Parathyroid adenoma (tissue), 2 donors: ENCODE measurements at regions not wholly inside any gene's neighbourhood (a gene's known extent, or its start where the extent isn't known, plus 50 kb on each side); places are given as distances from the start of the nearest gene placed in this dataset.

Experiments used
- H2AFZ ChIP-seq: fragments of 300-600 bp; sonication (generic); one replicate; pipeline ENCODE4 v1.7.0; 2017; ENCODE audit warnings: antibody characterized with exemption, mild to moderate bottlenecking
- H3K27ac ChIP-seq: fragments of 300-600 bp; sonication (generic); one replicate; pipeline ENCODE4 v1.7.0; 2017
- H3K27me3 ChIP-seq: fragments of 300-600 bp; sonication (generic); one replicate; pipeline ENCODE4 v1.7.0; 2017; ENCODE audit warnings: low read length; ENCODE audit not compliant: control insufficient read depth, insufficient read depth
- H3K36me3 ChIP-seq: fragments of 300-600 bp; sonication (generic); one replicate; pipeline ENCODE4 v1.7.0; 2017; ENCODE audit warnings: low read length; ENCODE audit not compliant: control insufficient read depth, insufficient read depth
- H3K4me1 ChIP-seq: fragments of 300-600 bp; sonication (generic); one replicate; pipeline ENCODE4 v1.7.0; 2017; ENCODE audit warnings: control low read depth
- H3K4me2 ChIP-seq: fragments of 300-600 bp; sonication (generic); one replicate; pipeline ENCODE4 v1.7.0; 2017; ENCODE audit warnings: low read length
- H3K4me3 ChIP-seq: fragments of 300-600 bp; sonication (generic); one replicate; pipeline ENCODE4 v1.7.0; 2017; ENCODE audit warnings: low read depth, low read length
- H3K79me2 ChIP-seq: fragments of 300-600 bp; sonication (generic); one replicate; pipeline ENCODE4 v1.7.0; 2017; ENCODE audit warnings: control low read depth
- H3K9ac ChIP-seq: fragments of 300-600 bp; sonication (generic); one replicate; pipeline ENCODE4 v1.7.0; 2017; ENCODE audit warnings: mild to moderate bottlenecking
- H3K9me3 ChIP-seq: fragments of 300-600 bp; sonication (generic); one replicate; pipeline ENCODE4 v1.7.0; 2017; ENCODE audit warnings: low read length; ENCODE audit not compliant: control insufficient read depth
- TF ChIP-seq, protein P1 (sequence below): fragments of 300-600 bp; sonication (generic); IDR thresholded peaks from one replicate; pipeline ENCODE4 v1.7.0; 2017; ENCODE audit warnings: antibody characterized with exemption, mild to moderate bottlenecking
- donor health status: primary hyperparathyroidism.

DNA sequence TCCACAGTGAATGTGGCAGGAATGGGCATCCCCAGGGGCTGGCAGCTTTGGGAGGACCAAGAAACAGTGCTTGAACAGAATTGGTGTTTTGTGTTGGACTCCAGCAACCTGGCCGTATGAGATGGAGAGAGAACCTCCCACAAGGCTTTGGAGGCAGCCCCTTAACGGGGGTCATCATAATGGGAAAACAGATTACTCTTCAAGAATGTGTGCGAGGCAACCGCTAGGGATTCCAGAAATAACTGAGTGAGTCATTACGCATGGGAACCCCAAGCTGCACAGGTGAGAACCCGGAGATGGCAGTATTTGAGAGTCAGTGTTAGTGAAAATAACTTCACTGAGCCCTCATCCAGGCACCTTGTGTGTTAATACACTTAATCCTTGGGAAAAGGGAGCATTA is 567.8 kb upstream of the TBX3 start:
- Histone ChIP-seq H3K4me1 (no peaks in the 10 kb centered on the region), H3K9me3 (no peaks in the 10 kb centered on the region), H3K36me3 (no peaks in the 10 kb centered on the region), H3K27ac (no peak overlapping the region), H2AFZ (no peak overlapping the region), H3K4me2 (no peak overlapping the region), H3K27me3 (no peaks in the 10 kb centered on the region), H3K79me2 (no peaks in the 10 kb centered on the region), H3K4me3 (no peak overlapping the region), H3K9ac (no peak overlapping the region)
- TF ChIP-seq, protein P1, sequence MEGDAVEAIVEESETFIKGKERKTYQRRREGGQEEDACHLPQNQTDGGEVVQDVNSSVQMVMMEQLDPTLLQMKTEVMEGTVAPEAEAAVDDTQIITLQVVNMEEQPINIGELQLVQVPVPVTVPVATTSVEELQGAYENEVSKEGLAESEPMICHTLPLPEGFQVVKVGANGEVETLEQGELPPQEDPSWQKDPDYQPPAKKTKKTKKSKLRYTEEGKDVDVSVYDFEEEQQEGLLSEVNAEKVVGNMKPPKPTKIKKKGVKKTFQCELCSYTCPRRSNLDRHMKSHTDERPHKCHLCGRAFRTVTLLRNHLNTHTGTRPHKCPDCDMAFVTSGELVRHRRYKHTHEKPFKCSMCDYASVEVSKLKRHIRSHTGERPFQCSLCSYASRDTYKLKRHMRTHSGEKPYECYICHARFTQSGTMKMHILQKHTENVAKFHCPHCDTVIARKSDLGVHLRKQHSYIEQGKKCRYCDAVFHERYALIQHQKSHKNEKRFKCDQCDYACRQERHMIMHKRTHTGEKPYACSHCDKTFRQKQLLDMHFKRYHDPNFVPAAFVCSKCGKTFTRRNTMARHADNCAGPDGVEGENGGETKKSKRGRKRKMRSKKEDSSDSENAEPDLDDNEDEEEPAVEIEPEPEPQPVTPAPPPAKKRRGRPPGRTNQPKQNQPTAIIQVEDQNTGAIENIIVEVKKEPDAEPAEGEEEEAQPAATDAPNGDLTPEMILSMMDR, result no peak

DNA sequence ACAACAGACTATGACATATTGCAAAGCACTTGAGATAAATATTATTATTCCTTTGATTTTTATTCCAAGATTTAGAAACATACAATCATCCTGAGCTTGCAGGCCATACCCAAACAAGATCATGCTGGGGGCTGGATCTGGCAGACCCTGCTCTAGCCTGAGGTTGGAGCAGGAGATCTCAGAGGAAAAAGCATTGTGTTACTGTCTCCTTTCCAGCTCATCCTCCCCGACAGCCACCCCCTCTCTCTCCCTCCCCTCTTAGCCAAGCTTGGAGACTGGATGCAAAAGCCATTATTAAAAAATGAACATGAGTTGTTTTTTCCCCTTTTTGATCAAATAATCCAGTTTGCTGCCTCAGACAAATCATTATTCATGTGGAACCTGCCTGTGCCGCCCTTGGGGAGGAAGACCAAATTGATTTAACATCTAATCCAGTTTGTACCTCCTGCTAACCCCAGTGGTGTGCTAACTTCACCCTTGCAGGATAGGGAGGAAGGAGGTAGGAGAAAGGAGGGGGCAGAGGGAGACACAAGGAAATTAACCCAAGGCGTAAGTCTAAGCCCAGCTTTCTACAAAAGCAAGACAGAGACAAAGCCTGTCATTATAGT is 565.8 kb upstream of the TBX3 start:
- Histone ChIP-seq H3K4me1 (no peaks in the 10 kb centered on the region), H3K27me3 (no peaks in the 10 kb centered on the region)

DNA sequence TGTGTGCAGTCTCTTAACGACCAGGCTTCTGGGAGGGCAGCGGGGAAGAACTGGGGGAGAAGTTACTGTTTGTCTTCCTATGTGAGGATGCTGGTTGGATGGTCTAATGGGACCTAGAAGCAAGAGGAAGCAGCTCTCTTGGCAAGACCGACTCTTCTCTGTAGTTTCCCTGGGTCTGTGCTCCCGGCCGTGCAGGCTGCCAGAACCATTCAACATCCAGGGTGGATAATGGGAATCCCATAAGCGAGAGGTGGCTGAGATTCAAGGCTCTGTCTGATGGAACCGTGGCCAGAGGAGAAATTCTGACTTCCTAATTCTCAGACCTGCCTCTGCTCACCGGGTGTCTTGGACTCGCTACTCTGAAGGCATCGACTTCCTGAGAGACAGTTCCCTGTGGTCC is 561.0 kb upstream of the TBX3 start:
- H3K4me2 ChIP-seq, result no peak overlapping the region
- no peaks in the 10 kb centered on the region for H3K36me3 ChIP-seq
- no peaks in the 10 kb centered on the region for H3K27me3 ChIP-seq
- H3K4me1 ChIP-seq, result no peaks in the 10 kb centered on the region
- no peaks in the 10 kb centered on the region for H3K79me2 ChIP-seq
- TF ChIP-seq, protein P1, result no peak
- H3K9me3 ChIP-seq, result no peaks in the 10 kb centered on the region
- H3K4me3 ChIP-seq, result no peak overlapping the region
- no peak overlapping the region for H3K9ac ChIP-seq
- no peak overlapping the region for H2AFZ ChIP-seq
- no peak overlapping the region for H3K27ac ChIP-seq

More for the DNA sequence above, 565.8 kb upstream of the TBX3 start:
- H3K79me2 ChIP-seq, result no peaks in the 10 kb centered on the region
- no peak overlapping the region for H2AFZ ChIP-seq
- no peak overlapping the region for H3K27ac ChIP-seq
- TF ChIP-seq, protein P1, result no peak
- H3K36me3 ChIP-seq, result no peaks in the 10 kb centered on the region
- H3K9me3 ChIP-seq, result no peaks in the 10 kb centered on the region
- H3K4me3 ChIP-seq, result no peak overlapping the region
- no peak overlapping the region for H3K4me2 ChIP-seq
- H3K9ac ChIP-seq, result no peak overlapping the region

DNA sequence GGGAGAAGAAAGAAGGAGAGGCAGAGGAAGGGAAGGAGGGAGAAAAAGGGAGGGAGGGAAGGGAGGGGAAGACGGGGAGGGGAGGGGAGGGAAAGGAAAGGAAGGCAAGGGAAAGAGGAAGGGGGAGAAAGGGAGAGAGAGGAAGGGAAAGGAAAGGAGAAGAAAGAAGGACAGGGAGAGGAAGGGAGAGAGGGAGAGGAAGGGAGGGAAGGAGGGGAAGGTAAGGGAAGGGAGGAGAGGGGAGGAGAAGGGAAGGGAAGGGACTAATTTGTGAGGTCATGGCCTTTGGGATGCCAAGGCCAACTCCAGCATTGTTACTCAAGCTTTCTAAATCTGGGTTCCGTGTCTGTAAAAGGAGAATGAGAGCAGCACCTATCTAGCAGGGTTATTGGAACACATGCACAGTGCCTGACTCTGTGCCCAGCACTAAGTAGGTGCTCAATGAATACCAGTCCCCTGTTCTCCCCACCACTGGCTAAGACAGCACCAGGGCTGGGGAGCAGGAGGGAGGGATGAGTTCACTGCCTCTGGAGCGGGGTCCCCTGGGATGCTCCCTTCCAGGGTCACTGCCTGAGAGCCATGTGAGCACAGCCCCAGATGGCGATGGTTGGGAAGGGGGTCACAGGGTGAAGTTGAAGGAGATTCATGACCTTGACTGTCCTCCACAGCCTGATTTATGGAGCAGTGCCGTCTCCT is 560.1 kb upstream of the TBX3 start:
- TF ChIP-seq, protein P1, result no peak
- H3K79me2 ChIP-seq, result no peaks in the 10 kb centered on the region

DNA sequence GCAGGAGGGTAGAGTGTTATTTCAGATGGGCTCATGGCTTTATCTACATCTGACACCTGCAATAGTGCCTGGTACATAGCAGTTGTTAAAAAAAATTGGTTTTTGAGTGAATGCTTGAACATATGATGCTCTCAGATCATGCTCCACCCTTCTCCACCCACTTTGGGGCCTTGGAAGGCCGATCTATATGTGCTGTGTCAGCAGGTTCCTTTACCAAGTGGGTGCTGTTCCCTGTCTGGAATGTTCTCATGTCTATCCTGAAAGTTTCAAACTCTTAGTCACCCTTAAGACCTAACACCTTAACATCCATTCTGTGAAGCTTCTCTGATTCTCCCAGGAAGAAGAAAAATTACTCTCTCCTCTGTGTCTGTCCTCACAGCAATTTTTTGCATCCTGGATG is 556.3 kb upstream of the TBX3 start:
- Histone ChIP-seq H3K9me3 (no peaks in the 10 kb centered on the region), H3K79me2 (no peaks in the 10 kb centered on the region)

More for the DNA sequence above, 560.1 kb upstream of the TBX3 start:
- Histone ChIP-seq H3K27me3 (no peaks in the 10 kb centered on the region), H3K36me3 (no peaks in the 10 kb centered on the region), H3K9me3 (no peaks in the 10 kb centered on the region), H3K4me1 (no peaks in the 10 kb centered on the region), H3K4me2 (no peak overlapping the region), H2AFZ (no peak overlapping the region), H3K4me3 (no peak overlapping the region), H3K27ac (no peak overlapping the region), H3K9ac (no peak overlapping the region)

More for the DNA sequence above, 556.3 kb upstream of the TBX3 start:
- Histone ChIP-seq H3K4me3 (no peak overlapping the region), H3K4me2 (no peak overlapping the region), H2AFZ (no peak overlapping the region), H3K27ac (no peak overlapping the region), H3K36me3 (no peaks in the 10 kb centered on the region), H3K9ac (no peak overlapping the region), H3K27me3 (no peaks in the 10 kb centered on the region), H3K4me1 (no peaks in the 10 kb centered on the region)
- TF ChIP-seq, protein P1, result no peak
